Liver (tissue), 3 donors: ENCODE measurements at regions not wholly inside any gene's neighbourhood (a gene's known extent, or its start where the extent isn't known, plus 50 kb on each side); places are given as distances from the start of the nearest gene placed in this dataset.

Source experiments
- CTCF ChIP-seq: fragments of 150-350 bp; IDR thresholded peaks from 2 replicates; pipeline ENCODE4 v1.5.1; 2017; ENCODE audit warnings: improper control_type of control experiment, low read depth, low read length; ENCODE audit not compliant: missing input control
- FOXA1 ChIP-seq: IDR thresholded peaks from 2 replicates; pipeline ENCODE4 v1.6.1; 2016; ENCODE audit warnings: antibody characterized with exemption
- GABPA ChIP-seq, 2 donors: IDR thresholded peaks in 1 of 2; conservative IDR thresholded peaks in 1 of 2; 2 replicates each; pipeline ENCODE4 v1.6.1; 2016; ENCODE audit warnings: antibody characterized with exemption in 2 of 2, mild to moderate bottlenecking in 1 of 2, moderate library complexity in 1 of 2
- JUND ChIP-seq, 2 donors: IDR thresholded peaks; 2 replicates each; pipeline ENCODE4 v1.6.1; 2016; ENCODE audit warnings: antibody characterized with exemption in 2 of 2
- RAD21 ChIP-seq, 2 donors: IDR thresholded peaks; 2 replicates each; pipeline ENCODE4 v1.6.1; 2016; ENCODE audit warnings: antibody characterized with exemption in 2 of 2, mild to moderate bottlenecking in 2 of 2
- REST ChIP-seq: IDR thresholded peaks from 2 replicates; pipeline ENCODE4 v1.6.1; 2016; ENCODE audit warnings: antibody characterized with exemption, mild to moderate bottlenecking
- SP1 ChIP-seq: IDR thresholded peaks from 2 replicates; pipeline ENCODE4 v1.6.1; 2018; ENCODE audit warnings: antibody characterized with exemption, mild to moderate bottlenecking
- TAF1 ChIP-seq: conservative IDR thresholded peaks from 2 replicates; pipeline ENCODE4 v1.6.1; 2016; ENCODE audit warnings: antibody characterized with exemption, mild to moderate bottlenecking
- YY1 ChIP-seq: IDR thresholded peaks from 2 replicates; pipeline ENCODE4 v1.6.1; 2016; ENCODE audit warnings: antibody characterized with exemption, mild to moderate bottlenecking
- TF ChIP-seq, protein P1 (sequence below): IDR thresholded peaks from 2 replicates; pipeline ENCODE4 v1.6.1; 2016; ENCODE audit warnings: antibody characterized with exemption
- donor health status: healthy.
- donor health status: healthy.

- TF ChIP-seq CTCF (no peak), RAD21 (IDR thresholded peaks at IDR 0.05) (no peak), YY1 (no peak), JUND (IDR thresholded peaks at IDR 0.05) (no peak), FOXA1 (no peak), REST (no peak), SP1 (no peak), TAF1 (no peak), GABPA (IDR thresholded peaks at IDR 0.05 in 1 of 2, conservative IDR thresholded peaks at IDR 0.05 in 1 of 2) (no peak)
- TF ChIP-seq, protein P1, sequence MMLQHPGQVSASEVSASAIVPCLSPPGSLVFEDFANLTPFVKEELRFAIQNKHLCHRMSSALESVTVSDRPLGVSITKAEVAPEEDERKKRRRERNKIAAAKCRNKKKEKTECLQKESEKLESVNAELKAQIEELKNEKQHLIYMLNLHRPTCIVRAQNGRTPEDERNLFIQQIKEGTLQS = no peak
Measured at GRCh38 chr4:184322328-184323025, 104.8 kb upstream of the ENPP6 start.
